GM10847 (cell line): ENCODE measurements at regions not wholly inside any gene's neighbourhood (a gene's known extent, or its start where the extent isn't known, plus 50 kb on each side); places are given as distances from the start of the nearest gene placed in this dataset.

ENCODE experiments used
- POLR2A ChIP-seq: IDR thresholded peaks from 2 replicates; pipeline ENCODE4 v1.6.1; 2011; ENCODE audit not compliant: insufficient read length; ENCODE audit errors: extremely low read depth

GRCh38 chr17:77322514-77323412, 182.0 kb downstream of the SEC14L1 start:
- TF ChIP-seq POLR2A = peak; percentile 9

DNA sequence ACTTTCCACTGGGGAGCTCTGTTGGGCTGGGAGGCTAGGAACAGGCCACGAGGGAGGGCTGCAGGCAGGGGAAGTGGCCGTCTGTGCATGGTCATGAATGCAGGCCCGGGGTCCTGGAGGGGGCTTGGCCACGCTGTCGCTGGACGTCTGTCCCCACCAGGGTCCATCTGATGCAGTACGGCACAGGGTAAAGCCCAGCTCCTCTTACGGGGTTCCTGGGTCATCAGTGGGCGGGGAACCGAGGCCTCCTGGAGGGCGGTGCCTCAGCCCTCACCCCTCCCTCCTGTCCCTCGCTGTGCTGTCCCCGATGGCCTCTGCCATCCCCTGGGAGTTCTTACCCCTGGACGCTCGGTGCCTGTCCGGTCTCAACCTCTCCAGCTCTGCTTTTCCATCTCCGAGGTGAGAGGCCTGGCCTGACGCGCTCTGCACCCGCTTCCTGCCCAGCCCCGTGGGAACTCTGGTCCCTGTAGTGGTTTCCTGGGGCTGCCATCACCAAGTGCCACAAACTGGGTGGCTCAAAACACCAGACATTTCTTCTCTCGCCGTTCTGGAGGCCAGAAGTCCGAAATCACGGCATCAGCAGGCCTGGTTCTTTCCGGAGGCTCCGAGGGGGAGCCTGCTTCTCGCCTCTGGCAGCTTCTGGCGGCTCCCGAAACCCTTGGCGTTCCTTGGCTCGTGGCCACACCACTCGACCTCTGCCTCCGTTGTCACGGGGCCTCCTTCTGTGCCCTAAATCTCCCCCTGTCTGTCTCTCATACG, 182.8 kb downstream of the SEC14L1 start:
- TF ChIP-seq POLR2A = peak; percentile 32

GRCh38 chr17:77324227-77324626, 183.5 kb downstream of the SEC14L1 start:
- no peak for TF ChIP-seq POLR2A

- no peak for TF ChIP-seq POLR2A
Measured at GRCh38 chr17:77325577-77326075, 184.9 kb downstream of the SEC14L1 start.

- no peak for TF ChIP-seq POLR2A
Measured at GRCh38 chr17:77326076-77326591, 185.4 kb downstream of the SEC14L1 start.

DNA sequence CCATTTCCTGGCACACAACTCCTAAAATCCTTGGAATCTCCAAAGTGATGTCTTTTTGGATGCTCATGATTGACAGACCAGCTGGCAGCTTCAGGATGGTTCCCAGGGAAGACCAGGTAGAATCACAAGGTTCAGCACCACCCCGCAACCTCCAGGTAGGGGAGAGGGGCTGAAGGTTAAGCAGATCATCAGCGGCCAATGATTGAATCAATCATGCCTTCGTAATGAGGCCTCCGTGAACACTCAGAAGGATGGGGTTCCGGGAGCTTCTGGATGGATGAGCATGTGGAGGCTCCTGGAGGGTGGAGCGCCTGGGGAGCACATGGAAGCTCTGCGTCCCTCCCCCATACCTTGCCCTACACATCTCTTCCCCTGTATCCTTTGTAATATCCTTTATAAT, 185.9 kb downstream of the SEC14L1 start:
- TF ChIP-seq POLR2A = no peak

- no peak for TF ChIP-seq POLR2A
Measured at GRCh38 chr17:77327181-77327565, 186.4 kb downstream of the SEC14L1 start.

- TF ChIP-seq POLR2A = no peak
Measured at GRCh38 chr17:77327566-77328464, 187.0 kb downstream of the SEC14L1 start.

DNA sequence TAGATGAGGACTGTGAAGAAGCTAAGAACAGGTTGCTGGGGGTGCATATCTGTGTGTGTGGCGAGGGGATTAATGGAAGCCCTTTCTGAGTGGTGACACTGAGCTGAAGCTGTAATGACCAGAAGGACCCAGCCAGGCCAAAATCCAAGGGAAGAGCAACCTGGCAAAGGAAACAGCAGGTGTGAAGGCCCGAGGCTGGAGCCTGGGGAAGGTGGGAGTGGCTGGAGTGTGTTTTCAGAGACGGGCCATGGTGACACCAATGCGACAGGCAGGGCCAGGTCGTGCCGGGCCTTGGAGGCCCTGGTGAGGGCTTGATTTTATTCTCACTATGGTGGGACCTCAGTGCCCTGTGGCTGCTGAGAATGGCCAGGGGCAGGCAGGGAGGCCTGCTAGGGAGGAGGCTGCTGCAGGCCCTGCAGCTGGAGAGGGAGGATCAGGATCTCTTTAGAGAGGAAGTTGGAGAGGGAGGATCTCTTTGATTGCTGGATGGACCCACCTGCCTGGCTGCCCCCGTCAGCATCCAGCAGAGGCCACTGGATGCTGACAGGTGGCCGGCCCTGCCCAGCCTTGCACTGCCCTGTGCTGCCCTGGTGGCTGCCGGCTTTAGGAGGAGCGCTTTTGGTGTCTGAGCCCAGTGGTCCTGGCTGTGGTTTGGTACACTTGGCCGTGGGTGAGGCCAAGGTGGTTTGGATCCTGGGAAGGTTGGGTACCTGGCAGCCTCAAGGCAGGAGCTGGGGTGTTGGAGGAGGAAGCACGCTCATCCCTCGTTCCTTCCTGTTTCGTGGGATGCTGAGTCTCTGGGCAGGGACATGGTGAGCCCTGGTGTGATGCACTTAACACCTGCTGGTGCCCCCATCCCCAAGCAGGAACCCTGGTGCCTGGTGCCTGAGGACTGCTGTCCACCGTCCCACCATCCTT, 188.3 kb downstream of the SEC14L1 start:
- TF ChIP-seq POLR2A = no peak

DNA sequence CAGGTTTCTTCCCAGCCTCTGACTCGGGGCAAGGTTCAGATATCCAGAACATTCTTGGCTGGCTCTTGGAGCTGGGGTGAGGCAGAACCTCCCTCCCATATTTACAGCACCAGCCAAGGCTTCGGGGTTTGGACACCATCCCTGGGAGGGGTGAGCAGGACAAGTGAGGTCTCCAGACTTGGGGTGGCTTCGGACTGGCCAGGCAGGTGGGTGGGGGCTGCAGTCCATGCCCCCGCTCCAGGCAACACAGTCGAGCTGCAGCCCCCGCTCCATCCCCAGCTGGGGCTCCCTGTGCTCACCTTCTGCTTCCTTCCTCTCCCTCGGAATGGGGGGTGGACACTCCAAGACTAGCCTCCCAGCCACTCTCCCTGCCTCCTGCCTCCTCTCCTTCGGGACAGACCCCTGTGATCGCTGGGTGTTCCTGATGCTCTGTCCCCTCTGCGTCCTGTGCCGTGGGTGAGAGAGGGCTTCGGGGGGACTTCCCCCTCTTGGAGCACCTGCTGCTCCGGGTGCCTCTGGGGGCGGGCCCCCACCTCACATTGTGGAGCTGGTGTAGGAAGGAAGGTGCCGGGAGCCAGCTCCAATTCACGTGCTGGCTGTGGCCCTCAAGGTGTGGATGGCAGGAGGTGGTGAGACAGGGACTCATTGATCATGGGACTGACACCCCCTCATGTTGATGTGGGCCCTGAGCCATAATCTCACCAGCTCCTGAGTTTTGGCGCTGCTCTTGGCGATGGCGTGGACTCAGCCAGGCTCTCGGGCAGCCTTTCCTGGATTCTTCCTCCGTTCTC, 189.2 kb downstream of the SEC14L1 start:
- TF ChIP-seq POLR2A = no peak

- no peak for TF ChIP-seq POLR2A
Measured at GRCh38 chr17:77330602-77331081, 189.9 kb downstream of the SEC14L1 start.

DNA sequence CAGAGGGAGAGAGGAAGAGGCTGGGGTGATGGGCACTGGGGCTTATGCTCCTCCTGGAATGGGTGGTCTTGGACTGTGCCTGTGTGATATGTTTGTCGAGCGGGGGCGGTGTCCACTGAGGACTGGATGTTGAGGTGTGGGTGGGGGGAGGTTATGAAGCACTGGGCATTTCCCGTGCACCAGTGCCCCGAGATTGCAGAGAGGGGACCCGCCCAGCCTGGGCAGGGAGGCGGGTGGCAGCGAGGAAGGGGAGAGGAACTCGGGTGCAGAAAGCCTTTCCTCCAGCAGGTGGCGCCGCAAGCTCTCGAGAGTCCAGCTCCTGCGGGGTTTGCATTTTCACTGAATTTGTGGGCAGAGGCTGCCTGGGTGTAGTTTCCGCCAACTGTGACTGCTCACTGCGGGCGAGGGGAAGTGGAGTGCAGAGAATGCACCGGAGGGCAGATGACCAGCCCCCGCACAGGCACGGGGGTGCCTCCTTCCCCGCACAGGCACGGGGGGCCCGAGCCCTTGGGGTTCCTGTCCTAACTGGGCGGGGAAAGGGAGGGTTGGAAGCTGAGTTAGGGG, 190.6 kb downstream of the SEC14L1 start:
- TF ChIP-seq POLR2A = peak; percentile 12

GRCh38 chr17:77332034-77332971, 191.5 kb downstream of the SEC14L1 start:
- TF ChIP-seq POLR2A = no peak
